ENCODE measurements at regions not wholly inside any gene's neighbourhood (a gene's known extent, or its start where the extent isn't known, plus 50 kb on each side); places are given as distances from the start of the nearest gene placed in this dataset.

DNA sequence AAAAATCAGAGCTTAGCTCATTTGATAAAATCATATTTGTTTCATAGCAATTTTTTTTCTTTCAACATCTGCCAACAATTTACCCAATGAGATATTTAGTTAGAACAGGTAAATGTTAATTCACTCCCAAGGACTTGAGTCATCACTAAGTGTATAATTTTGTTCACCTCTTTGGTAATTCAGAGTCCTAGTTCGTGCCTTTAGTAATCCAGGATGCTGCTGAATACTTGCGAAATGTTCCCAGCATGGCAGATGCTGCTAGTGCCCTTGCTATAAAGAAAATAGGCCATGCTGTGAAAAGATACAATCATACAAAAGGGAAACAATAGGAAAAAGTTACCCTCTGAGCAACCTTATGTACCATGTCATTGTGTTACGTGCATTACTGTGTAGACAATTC is 210.5 kb downstream of the CSNK1G3 start:
- Histone ChIP-seq H3K9me3 (ENCODE audit: control insufficient read depth, low read depth, low read length) (no peaks in the 10 kb centered on the region), H3K79me2 (ENCODE audit: control insufficient read depth, insufficient read depth, low read length) (no peaks in the 10 kb centered on the region), H3K27ac (ENCODE audit: control insufficient read depth, insufficient read depth, low read length) (no peak overlapping the region), H3K9me1 (ENCODE audit: control insufficient read depth, extremely low read depth, insufficient read depth, low read length) (no peaks in the 10 kb centered on the region), H4K20me1 (ENCODE audit: control insufficient read depth, extremely low read depth, insufficient read depth, low read length) (no peaks in the 10 kb centered on the region), H2AFZ (ENCODE audit: control insufficient read depth, low read length) (no peak overlapping the region), H3K4me3 (ENCODE audit: control insufficient read depth in 2 of 3, extremely low read depth in 1 of 3, insufficient read depth in 2 of 3, low read depth in 1 of 3, low read length in 3 of 3) (no peak overlapping the region), H3K4me1 (ENCODE audit: control insufficient read depth, extremely low read depth, insufficient read depth, low read length) (no peaks in the 10 kb centered on the region), H3K4me2 (ENCODE audit: control insufficient read depth, extremely low read depth, insufficient read depth, low read depth, low read length) (no peak overlapping the region), H3K36me3 (ENCODE audit: control insufficient read depth in 2 of 2, extremely low read depth in 1 of 2, insufficient read depth in 2 of 2, low read length in 2 of 2) (no peaks in the 10 kb centered on the region), H3K9ac (ENCODE audit: control insufficient read depth, extremely low read depth, insufficient read depth, low read length) (no peak overlapping the region), H3K27me3 (ENCODE audit: control insufficient read depth, extremely low read depth, insufficient read depth, low read length) (no peaks in the 10 kb centered on the region)
- TF ChIP-seq EZH2 (IDR thresholded peaks at IDR 0.05; ENCODE audit: low read length): no peak
- TF ChIP-seq, protein P1, sequence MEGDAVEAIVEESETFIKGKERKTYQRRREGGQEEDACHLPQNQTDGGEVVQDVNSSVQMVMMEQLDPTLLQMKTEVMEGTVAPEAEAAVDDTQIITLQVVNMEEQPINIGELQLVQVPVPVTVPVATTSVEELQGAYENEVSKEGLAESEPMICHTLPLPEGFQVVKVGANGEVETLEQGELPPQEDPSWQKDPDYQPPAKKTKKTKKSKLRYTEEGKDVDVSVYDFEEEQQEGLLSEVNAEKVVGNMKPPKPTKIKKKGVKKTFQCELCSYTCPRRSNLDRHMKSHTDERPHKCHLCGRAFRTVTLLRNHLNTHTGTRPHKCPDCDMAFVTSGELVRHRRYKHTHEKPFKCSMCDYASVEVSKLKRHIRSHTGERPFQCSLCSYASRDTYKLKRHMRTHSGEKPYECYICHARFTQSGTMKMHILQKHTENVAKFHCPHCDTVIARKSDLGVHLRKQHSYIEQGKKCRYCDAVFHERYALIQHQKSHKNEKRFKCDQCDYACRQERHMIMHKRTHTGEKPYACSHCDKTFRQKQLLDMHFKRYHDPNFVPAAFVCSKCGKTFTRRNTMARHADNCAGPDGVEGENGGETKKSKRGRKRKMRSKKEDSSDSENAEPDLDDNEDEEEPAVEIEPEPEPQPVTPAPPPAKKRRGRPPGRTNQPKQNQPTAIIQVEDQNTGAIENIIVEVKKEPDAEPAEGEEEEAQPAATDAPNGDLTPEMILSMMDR (optimal IDR thresholded peaks at IDR 0.05 in 1 of 3, IDR thresholded peaks at IDR 0.05 in 1 of 3, conservative IDR thresholded peaks at IDR 0.05 in 1 of 3; ENCODE audit: extremely low read depth in 1 of 3, insufficient read depth in 2 of 3, low read length in 3 of 3): no peak
- dilution Hi-C loops (cut with MboI; ENCODE audit: extremely low pct_ligation_motif_present, low sequenced_read_pairs): no loop called here
- no peak for DNase-seq (ENCODE audit: low read depth, low spot score)
- no peak for FAIRE-seq

DNA sequence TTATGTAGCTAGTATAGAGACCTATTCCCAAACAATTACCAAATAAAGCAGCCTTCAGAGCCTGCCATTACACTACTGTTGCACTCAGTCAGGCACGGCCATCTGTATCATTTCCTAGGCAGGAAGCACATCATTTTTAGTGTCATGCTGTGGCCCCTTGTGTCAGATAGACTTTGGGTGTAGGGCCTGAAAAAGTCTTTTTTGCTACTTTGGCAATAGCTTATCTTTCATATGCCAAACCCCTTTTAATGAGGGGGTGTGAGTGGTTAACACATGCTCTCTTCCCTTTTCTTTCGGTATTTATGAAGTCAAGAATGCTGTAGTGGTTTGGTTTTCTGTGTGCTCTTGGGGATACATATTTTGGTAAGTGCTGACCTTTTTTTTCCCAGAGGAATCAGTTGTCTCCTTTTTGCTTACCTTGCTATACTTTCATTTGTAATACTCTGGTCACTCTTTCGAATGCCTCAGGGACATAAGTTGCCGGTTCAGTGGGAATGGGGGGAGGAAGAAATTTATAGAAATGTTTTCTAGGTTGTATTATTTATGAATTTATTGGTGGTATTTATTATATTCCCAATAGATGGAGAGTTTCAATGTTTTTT is 209.8 kb downstream of the CSNK1G3 start:
- Histone ChIP-seq H3K4me3 (ENCODE audit: control insufficient read depth in 2 of 3, extremely low read depth in 1 of 3, insufficient read depth in 2 of 3, low read depth in 1 of 3, low read length in 3 of 3) (no peak overlapping the region), H3K27ac (ENCODE audit: control insufficient read depth, insufficient read depth, low read length) (no peak overlapping the region), H3K9ac (ENCODE audit: control insufficient read depth, extremely low read depth, insufficient read depth, low read length) (no peak overlapping the region), H3K4me1 (ENCODE audit: control insufficient read depth, extremely low read depth, insufficient read depth, low read length) (no peaks in the 10 kb centered on the region), H3K9me3 (ENCODE audit: control insufficient read depth, low read depth, low read length) (no peaks in the 10 kb centered on the region), H3K9me1 (ENCODE audit: control insufficient read depth, extremely low read depth, insufficient read depth, low read length) (no peaks in the 10 kb centered on the region), H3K27me3 (ENCODE audit: control insufficient read depth, extremely low read depth, insufficient read depth, low read length) (no peaks in the 10 kb centered on the region), H2AFZ (ENCODE audit: control insufficient read depth, low read length) (no peak overlapping the region), H4K20me1 (ENCODE audit: control insufficient read depth, extremely low read depth, insufficient read depth, low read length) (no peaks in the 10 kb centered on the region), H3K36me3 (ENCODE audit: control insufficient read depth in 2 of 2, extremely low read depth in 1 of 2, insufficient read depth in 2 of 2, low read length in 2 of 2) (no peaks in the 10 kb centered on the region), H3K4me2 (ENCODE audit: control insufficient read depth, extremely low read depth, insufficient read depth, low read depth, low read length) (no peak overlapping the region), H3K79me2 (ENCODE audit: control insufficient read depth, insufficient read depth, low read length) (no peaks in the 10 kb centered on the region)
- FAIRE-seq: no peak
- dilution Hi-C loops (cut with MboI; ENCODE audit: extremely low pct_ligation_motif_present, low sequenced_read_pairs): no loop called here
- DNase-seq (ENCODE audit: low read depth, low spot score): no peak
- TF ChIP-seq EZH2 (IDR thresholded peaks at IDR 0.05; ENCODE audit: low read length): no peak
- TF ChIP-seq, protein P1 (optimal IDR thresholded peaks at IDR 0.05 in 1 of 3, IDR thresholded peaks at IDR 0.05 in 1 of 3, conservative IDR thresholded peaks at IDR 0.05 in 1 of 3; ENCODE audit: extremely low read depth in 1 of 3, insufficient read depth in 2 of 3, low read length in 3 of 3): no peak

Data from keratinocyte (primary cell).